ENCODE measurements at regions not wholly inside any gene's neighbourhood (a gene's known extent, or its start where the extent isn't known, plus 50 kb on each side); places are given as distances from the start of the nearest gene placed in this dataset.

- no peak for DNase-seq
Measured at GRCh38 chr11:10945196-10945595, 87.3 kb upstream of the ZBED5 start.

DNA sequence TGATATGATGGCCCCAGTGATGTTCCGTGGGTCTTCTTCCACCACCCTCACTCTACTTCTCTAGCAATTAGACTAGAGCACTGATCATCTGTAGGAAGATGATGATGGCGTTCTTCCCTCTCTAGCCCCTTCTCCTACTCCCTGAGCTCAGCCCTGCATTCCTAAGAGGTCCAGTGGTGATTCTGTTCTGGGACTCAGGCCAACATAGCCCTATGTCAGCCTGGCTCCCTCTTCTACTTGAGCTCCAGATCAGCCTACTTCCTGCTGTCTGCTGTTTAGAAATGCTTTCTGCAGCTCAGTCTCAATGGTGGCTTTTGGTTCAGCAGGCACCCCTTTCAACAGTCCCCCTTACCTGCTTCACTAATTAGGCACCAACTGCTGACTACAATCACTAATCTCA lies 86.1 kb upstream of the ZBED5 start:
- DNase-seq, result no peak

- no peak for DNase-seq
Measured at GRCh38 chr11:10942620-10943019, 84.8 kb upstream of the ZBED5 start.

DNA sequence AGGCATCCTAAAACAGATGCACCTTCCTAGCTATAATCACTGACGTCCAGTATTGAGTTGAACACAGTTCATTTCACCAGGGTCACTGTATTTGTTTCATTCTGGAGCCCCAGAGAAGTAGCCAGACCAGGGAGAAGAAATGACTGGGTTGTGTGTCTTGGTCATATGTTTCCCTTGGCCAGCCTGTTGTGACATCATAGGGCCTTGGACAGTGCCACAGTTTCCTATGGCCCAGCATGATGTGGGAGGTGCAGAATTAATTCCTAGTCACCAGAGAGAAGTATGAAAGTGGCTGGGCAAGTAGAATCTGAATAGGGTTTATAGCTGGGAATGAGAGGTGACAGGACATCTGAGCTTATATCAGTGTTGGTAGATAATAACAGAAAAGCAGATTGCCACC lies 84.0 kb upstream of the ZBED5 start:
- no peak for DNase-seq

DNA sequence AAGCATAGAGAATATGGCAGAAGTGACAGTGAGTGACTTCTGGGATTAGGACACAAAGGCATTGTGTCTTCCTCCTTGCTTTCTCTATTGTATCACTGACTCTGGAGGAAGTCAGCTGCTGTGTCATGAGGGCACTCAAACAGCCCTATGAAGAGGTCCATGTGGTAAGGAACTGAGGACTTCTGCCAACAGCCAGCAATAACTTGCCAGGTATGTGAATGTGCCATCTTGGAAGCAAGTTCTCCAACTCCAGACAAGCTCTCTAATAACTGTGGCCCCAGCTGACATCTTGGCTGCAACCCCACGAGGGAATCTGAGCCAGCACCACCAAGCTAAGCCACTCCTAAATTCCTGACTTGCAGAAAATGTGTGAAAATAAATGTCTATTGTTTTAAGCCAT lies 83.6 kb upstream of the ZBED5 start:
- DNase-seq, result no peak

DNA sequence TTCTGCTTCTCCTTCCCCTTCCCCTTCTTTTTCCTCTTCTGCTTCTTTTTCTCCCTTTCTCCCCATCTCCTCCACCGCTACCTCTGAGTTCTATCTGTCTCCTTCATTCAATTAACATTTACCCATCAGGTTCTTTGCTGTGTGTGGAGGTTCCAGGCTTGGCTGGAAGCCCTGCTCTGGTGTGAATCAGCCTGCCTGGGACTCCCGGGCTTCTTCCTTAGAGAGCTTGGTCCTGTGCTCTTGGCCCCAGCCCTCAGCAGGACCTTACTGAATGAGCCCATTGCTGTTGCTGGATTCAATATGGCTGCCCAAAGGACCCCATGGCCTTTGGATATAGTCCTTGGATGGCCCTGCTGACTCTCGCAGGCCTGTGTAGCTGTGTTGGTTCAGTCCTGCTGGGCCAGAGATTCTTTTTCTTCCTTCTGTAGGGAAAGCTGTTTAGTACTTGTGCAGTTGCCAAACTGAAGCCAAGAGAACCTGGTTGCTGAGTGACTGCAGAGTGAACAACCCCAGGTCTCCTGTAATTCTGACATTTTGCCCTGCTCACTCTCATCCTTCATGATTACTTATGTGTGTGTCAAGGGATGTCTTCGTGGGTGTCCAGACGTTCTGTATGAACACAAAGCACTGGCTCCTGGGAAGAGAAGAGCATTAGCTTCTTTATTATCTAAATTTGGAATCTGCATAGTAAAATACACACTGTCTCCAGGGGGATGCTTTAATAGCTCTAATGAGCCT lies 81.0 kb upstream of the ZBED5 start:
- no peak for DNase-seq

- DNase-seq, result no peak
Measured at GRCh38 chr11:10938231-10938630, 80.4 kb upstream of the ZBED5 start.

GRCh38 chr11:10937385-10937771 lies 79.5 kb upstream of the ZBED5 start:
- no peak for DNase-seq

- no peak for DNase-seq
Measured at GRCh38 chr11:10936626-10937384, 79.0 kb upstream of the ZBED5 start.

GRCh38 chr11:10935015-10935559 lies 77.2 kb upstream of the ZBED5 start:
- no peak for DNase-seq

DNA sequence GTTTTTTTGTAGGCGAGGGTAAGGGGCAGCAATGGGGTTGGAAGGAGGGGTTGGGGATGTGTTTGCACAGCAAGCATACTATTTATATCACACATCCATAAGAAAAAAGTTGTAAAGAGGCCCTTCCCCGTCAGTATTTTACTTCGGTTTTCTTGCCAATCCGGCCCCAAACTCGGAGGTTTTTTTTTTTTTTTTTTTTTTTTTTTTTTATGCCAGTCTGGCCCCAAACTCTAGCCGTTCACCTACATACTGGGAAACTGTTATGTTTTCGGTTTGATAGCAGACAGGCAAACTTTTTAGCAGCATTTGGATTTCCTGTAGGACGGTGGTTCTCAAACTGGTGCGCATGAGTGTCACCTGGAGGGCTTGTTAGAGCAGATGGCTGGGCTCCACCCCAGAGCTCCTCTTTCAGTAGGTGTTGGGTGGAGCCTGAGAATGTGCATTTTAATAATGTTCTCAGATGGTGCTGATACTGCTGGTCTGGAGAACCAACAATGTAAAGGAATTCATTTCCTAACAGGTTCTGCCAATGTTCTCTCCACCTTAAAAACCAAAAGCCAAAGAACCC lies 76.5 kb upstream of the ZBED5 start:
- peak; percentile 34 for DNase-seq

GRCh38 chr11:10933455-10934292 lies 75.8 kb upstream of the ZBED5 start:
- DNase-seq, result peak; percentile 89

DNA sequence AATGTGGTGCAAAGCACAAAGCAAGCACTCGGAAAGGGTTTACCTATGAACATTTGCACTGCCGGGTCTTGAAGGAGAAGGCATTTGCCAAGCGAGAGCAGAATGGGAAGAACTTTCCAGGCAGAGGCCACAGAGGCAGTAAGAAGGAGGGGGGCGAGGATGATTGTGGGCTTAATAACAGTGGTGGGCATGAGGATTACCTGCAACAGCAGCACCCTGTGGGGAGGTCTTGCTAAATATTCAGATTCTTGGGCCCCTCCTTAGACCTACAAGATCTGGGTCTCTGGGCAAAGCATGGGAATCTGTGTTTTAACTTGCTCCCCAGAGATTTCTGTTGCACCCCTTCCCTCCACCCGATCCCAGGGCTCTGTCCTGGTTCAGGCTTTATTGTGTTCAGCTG lies 75.1 kb upstream of the ZBED5 start:
- no peak for DNase-seq

GRCh38 chr11:10931761-10932670 lies 74.2 kb upstream of the ZBED5 start:
- DNase-seq, result no peak

DNA sequence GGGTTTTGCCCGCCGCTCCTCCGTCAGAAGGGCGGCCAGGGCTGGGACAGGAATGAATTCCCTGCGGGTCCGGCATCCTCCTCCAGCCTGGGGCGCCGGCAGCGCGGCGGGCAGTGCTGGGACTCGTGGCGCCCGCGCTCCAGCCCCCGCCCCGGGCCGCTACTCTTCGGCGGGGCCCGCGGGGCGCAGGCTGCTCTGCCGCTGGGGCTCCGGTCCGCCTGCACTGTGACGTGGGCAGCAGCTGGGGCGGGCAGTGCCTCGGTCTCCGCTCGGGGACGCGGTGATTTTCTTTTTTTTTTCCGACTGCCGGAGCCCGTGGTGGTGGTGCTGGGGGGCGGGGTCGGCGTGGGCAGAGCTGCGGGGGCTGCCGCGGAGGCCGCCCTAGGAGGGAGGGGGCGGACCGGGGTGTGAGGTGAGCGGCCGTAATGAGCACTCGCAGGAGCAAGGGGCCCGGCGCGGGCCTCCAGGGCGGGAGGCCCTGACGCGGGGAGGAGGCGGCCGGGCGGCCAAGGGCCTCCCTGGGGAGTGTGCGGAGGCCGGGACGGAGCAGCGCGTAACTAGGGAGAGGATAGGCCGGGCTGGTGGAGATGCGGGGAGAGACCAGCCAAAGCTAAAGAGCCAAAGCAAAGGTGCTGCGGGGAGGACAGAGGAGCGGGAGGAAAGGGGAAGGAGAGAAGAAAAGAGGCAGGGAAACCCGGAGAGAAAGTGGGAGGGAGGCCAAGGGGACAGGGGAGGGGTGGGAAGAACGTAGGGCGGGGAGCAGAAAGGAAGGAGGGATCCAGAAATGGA lies 73.3 kb upstream of the ZBED5 start:
- DNase-seq, result peak; percentile 63

DNA sequence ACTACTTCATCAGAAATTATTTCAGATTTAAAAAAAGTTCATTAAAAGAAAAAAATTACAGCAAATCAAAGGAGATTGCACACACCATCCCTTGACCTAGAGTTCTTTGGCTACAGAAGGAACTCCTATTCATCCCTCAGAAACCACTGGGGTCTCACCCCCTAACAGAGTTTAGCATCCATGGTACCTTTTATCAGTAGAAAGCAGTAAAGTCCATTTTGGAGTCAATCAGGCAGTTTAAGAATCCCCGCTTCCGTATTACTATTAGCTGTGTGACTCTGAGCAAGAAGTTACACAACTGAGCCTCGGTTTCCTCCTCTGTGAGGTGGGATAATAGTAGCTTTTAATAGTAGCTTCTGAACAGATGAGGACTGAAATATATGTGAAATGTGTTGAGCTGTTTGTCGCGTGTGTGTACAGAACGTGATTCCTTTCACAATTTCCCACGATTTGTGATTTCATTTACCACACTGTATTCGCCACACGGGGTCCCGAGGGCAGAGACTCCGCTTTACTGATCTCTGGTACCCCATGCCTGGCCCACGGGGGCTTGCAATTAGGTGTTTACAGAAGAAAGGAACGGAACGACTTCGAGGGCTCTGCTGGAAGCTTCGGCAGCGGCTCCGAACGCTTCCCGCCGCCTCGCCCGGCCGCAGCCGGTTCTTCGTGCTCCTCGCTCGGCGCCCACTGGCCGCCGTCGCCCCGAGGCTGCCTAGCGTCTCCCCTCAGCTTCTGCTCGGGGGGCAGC lies 72.5 kb upstream of the ZBED5 start:
- peak; percentile 28 for DNase-seq

DNA sequence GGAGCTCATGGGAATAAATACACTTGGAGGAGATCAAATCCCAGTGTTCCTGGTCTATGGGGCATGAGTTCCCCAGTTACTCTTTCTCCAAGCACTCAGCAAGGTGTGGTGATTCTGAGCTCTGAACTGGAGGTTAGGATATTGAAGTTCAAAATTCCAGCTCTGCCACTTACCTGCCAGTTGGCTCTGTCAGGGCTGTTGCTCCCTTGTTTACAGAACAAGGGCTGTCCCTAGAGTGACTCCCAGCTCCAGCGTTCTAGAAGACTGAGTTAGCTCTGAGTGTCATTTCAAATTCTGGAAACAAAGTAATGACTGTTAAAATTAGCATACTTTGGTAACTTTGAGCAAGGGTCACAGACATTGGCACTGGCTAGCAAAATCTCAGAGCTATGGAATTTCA lies 69.7 kb upstream of the ZBED5 start:
- no peak for DNase-seq

DNA sequence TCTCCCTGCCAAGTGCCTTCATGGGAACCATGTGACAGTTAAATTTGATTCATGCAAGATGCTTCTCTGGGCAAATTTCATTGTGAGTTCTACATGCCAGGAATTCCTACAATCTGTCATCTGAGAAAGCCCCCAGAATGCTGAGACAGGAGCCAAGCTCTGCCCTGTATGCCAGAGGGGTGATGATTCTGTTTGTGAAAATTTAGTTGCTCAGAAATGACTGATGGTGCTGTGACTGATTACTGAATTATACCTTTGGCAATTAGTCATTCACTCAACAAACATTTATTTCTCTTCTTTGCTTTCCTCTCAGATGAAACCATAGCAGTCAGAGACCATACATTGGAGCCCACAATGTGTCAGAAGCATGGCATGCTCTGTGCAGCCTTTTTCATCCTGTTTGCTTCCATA lies 69.0 kb upstream of the ZBED5 start:
- DNase-seq, result no peak

DNA sequence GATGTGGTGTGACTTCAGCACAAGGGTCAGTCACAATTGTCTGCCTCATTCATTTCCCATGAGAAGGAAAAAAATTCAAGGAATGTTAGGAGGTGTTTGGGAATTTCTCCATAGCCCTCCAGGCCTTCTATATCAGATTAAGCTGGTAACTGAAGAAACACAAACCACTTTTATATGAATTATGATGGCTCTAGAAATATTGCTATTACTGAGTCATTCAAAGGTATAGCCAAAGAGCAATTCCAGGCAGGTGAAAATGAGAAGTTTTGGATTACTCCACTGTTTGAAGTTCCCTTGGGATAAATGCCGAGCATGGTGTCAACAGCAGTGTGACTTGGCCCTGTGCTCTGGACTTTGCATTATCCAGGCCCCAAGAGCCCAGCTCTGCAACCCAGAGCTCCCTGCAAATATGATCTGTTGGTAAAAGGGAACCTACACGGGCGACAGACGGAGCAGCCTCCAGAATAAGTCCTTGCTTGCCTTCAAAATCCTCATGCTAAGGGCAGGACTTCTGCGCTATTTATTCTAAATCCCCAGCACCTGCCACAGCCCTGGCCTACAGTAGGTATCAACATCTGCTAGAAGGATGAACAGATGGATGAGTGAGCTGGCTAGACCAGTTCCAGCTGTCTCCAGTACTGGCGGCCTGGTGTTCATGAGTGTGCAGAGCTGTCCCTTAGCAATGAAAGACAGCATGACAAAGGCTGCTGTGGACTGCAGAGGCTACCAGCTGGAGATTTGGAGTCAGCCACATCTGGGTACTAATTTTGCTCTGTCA lies 67.5 kb upstream of the ZBED5 start:
- DNase-seq, result no peak
